Fibroblast of the aortic adventitia (primary cell): ENCODE measurements at regions not wholly inside any gene's neighbourhood (a gene's known extent, or its start where the extent isn't known, plus 50 kb on each side); places are given as distances from the start of the nearest gene placed in this dataset.

Experiments
- DNase-seq: peaks from one replicate; pipeline ENCODE4 v3.0.0-alpha.2; 2010; ENCODE audit warnings: low read depth
- H3K4me3 ChIP-seq: 2 replicates; pipeline ENCODE4 v1.5.1; 2011; ENCODE audit warnings: low read depth, mild to moderate bottlenecking, control low read depth, low read length, moderate library complexity
- TF ChIP-seq, protein P1 (sequence below): IDR thresholded peaks from 2 replicates; pipeline ENCODE4 v1.5.1; 2011; ENCODE audit warnings: mild to moderate bottlenecking, low read length, control low read depth, inconsistent platforms; ENCODE audit not compliant: insufficient read depth

GRCh38 chr18:10274301-10274700 lies 180.1 kb upstream of the APCDD1 start:
- peak; percentile 77 for DNase-seq
- H3K4me3 ChIP-seq, result no peak overlapping the region
- TF ChIP-seq, protein P1, sequence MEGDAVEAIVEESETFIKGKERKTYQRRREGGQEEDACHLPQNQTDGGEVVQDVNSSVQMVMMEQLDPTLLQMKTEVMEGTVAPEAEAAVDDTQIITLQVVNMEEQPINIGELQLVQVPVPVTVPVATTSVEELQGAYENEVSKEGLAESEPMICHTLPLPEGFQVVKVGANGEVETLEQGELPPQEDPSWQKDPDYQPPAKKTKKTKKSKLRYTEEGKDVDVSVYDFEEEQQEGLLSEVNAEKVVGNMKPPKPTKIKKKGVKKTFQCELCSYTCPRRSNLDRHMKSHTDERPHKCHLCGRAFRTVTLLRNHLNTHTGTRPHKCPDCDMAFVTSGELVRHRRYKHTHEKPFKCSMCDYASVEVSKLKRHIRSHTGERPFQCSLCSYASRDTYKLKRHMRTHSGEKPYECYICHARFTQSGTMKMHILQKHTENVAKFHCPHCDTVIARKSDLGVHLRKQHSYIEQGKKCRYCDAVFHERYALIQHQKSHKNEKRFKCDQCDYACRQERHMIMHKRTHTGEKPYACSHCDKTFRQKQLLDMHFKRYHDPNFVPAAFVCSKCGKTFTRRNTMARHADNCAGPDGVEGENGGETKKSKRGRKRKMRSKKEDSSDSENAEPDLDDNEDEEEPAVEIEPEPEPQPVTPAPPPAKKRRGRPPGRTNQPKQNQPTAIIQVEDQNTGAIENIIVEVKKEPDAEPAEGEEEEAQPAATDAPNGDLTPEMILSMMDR, result no peak

- no peak overlapping the region for H3K4me3 ChIP-seq
- no peak for DNase-seq
- TF ChIP-seq, protein P1, result no peak
Measured at GRCh38 chr18:10275486-10275885, 178.9 kb upstream of the APCDD1 start.

DNA sequence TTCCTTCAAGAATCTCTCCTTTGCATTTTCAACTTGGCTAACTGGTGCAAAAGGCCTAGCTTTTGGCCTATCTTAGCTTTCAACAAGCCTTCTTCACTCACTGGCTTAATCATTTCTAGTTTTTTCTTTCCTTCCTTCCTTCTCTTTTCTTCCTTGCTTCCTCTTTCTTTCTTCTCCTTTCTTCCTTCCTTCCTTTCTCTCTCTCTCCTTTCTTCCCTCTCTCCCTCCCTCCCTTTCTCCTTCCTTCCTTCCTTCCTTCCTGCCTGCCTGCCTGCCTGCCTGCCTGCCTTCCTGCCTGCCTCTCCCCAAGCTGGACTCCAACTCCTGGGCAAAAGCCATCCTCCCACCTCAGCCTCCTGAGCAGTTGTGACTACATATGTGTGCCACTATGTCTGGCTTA lies 176.2 kb upstream of the APCDD1 start:
- TF ChIP-seq, protein P1, result no peak
- H3K4me3 ChIP-seq, result no peak overlapping the region
- no peak for DNase-seq

DNA sequence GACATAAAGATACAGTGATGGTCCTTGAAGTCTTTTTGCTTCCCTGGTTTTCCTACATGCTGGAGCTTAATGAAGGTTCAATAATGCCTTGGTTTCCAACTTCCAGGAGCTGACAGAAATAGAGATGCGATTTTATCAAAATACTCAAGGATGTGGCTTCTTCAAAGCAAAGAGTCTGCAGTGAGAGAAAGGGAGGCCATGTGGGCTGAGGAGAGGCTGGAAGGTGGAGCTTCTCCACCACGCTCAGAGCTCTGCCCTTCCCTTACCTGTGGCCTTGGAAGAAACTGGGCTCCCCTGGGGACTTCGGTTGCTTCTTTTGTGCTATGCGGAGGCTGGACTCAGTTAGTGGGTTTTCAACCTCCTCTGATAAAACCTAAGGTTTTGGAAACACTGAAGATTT lies 175.0 kb upstream of the APCDD1 start:
- H3K4me3 ChIP-seq, result no peak overlapping the region
- no peak for DNase-seq
- TF ChIP-seq, protein P1, result no peak

DNA sequence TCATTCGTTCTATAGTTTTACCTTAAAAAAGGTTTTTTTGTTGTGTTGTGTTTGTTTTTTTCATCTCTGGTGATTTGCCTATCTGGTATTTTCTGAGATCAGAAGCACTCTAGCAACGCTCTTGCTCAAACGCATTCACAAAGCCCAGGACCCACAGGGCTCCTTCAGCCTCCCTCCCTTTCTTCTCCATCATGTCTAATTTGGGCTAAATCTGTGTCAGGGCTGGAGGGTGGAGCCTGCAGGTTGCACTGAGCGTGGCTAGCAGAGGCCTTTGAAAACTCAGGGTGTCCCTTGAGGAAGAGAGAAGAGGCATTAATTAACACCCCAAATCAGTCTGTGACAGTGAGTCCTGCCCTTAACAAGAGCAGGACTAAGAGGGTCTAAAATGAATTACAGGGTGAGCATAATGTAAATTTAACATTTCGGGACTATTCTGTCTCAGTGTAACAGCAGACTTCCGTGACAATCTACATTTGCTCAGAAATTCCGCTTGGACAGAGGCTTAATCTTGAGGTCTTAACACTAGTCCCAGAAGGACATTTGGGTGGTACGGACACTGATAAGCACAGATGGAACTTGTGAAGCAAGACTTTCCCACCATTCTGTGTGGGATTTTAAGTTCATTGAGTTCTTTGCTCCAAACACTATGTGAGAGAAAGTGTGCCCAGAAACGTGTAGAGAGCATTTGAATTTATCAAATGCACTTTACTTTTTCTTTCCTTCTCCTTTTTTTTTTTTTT lies 174.4 kb upstream of the APCDD1 start:
- DNase-seq, result no peak
- TF ChIP-seq, protein P1, result no peak
- no peak overlapping the region for H3K4me3 ChIP-seq

DNA sequence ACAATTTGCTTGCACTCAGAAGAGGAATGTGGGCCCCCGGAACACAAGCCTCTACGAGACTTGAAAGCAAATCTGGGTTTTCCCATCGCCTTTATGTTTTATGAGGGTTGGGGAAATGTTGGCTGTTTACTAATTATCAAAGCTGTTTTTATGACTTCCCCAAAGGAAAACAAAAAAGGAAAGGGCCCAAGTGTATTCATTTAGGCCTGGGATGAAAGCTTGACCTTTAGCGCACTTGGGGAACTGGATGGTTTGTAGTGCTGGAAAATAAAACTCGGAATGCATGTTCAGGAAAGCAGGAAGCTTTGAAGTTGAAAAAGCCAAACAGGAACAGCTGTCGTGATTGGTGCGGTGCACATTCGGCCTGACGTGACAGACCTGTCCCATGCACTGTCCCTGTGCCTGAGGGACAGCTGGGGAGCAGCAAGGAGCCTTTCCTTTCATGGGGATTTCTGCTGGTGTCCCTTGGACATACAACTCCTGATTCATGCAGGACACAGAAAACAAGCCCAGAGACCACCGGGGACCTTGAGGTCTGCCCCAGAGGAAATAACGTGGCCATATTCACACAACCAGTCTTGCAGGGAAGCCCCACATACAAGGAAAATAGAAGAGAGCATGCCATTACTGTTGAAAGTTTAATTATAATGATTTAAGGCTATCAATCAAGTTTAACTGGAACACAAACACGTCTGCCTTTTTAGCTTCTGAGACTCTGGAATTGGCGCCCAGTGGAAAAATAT lies 169.7 kb upstream of the APCDD1 start:
- DNase-seq, result no peak
- H3K4me3 ChIP-seq, result no peak overlapping the region
- TF ChIP-seq, protein P1, result no peak
